Hematopoietic multipotent progenitor cell treated with erythropoietin and hydrocortisone succinate and interleukin-3 and kit ligand, for 8 days (in vitro differentiated cells): ENCODE measurements at regions not wholly inside any gene's neighbourhood (a gene's known extent, or its start where the extent isn't known, plus 50 kb on each side); places are given as distances from the start of the nearest gene placed in this dataset.
"Not testable (repeated sequence)": the region's sequence is repeated elsewhere in the genome, so short reads cannot be mapped to it uniquely, and the experiment has no call there.

Source experiments
- DNase-seq: peaks from one replicate; pipeline ENCODE4 v3.0.0-alpha.2; 2015

DNA sequence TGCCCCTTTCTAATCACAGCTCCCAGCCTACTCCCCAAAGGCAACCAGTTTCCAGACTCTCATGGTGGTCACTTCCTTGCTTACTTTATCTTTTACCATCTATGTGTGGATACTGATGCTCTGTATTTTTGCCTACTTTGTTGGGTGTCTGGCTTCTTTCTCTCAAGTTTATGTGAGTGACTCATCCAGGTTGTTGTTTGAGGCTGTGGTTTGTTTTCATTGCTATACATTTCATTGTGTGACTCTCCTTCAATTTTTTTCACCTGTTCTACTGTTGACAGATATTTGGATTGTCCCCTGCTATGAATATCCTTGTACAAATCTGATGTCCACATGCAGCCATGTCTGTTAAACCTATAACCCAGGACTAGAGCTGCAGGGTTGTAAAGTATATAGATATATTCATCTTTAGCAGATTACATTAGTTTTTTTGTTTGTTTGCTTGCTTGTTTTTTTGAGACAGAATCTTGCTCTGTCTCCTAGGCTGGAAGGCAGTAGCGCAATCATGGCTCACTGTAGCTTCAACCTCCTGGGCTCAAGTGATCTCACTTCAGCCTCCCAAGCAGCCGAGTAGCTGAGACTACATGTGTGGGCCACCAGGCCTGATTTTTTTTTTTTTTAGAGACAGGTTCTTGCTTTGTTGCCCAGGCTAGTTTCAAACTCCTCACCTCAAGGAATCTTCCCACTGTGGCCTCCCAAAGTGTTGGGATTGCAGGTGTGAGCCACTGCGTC lies 72.9 kb upstream of the EEF1E1 start:
- no peak for DNase-seq

DNA sequence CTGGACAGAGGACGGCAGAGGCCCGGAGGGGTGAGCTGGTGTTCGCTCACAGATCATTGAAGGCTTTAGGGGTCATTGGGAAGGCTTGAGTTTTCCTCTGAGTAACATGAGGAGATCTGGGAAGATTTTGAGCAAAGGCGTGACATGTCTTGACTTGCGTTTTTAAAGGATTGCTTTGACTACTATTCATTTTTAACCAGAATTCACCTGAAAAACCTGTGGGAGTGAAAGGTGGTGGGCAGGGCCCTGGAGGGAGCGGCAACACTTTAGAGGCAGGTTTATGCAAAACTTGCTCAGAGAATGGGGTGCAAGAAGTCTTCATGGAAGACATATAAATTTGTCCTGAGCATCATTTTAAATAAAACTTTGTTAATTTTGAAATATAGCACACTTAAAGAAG lies 72.2 kb upstream of the EEF1E1 start:
- DNase-seq, result no peak

GRCh38 chr6:8172530-8172929 lies 70.2 kb upstream of the EEF1E1 start:
- DNase-seq, result no peak

- DNase-seq, result no peak
Observed at GRCh38 chr6:8170754-8171153, 68.4 kb upstream of the EEF1E1 start.

GRCh38 chr6:8170245-8170644 lies 67.9 kb upstream of the EEF1E1 start:
- no peak for DNase-seq

DNA sequence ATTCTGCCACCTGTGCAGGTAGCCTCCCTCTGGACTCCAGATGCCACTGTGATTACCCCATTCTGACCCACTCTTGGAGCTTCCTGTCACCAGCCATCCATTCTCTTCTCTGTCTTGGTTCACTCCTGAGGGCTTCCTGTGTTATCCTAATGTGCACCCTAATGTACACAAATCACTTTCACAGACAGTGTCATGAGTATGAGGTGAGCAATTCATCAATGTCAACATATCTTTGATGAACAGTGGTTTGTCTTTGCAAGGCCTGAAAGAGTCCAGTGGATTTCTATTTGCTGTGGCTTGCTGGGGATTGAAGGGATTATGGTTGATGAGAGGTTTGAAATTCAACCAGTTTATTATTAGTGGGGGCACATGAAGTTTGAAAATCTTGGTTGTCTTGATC lies 63.8 kb upstream of the EEF1E1 start:
- no peak for DNase-seq

DNA sequence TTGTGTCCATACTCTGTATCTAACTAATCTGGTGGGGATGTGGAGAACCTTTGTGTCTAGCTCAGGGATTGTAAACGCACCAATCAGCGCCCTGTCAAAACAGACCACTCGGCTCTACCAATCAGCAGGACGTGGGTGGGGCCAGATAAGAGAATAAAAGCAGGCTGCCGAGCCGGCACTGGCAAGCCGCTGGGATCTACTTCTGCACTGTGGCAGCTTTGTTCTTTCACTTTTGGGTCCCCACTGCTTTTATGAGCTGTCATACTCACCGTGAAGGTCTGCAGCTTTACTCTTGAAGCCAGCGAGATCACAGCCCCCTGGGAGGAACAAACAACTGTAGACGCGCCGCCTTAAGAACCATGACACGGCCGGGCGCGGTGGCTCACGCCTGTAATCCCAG lies 62.7 kb upstream of the EEF1E1 start:
- not testable (repeated sequence) for DNase-seq

GRCh38 chr6:8164281-8164680 lies 61.9 kb upstream of the EEF1E1 start:
- DNase-seq, result not testable (repeated sequence)

GRCh38 chr6:8159966-8160365 lies 57.6 kb upstream of the EEF1E1 start:
- DNase-seq, result no peak

DNA sequence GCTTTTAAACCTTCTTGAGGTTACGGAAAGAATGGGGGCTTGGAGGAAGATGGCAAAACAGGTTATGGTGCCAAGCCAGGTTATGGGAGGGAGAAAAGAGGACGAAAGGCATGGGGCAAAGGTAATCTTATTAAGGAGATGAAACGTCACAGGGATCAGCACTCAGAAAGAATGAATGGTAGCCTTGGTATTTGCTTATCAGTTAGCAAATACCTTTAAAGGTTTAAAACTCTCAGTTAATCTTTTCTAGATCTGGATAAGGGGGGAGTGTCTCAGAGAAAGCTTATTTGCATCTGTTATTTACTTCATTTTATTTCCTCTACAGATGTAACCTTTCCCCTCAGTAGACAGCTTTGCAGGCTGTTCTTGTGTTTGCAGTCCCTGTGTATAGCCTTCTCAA lies 55.5 kb upstream of the EEF1E1 start:
- no peak for DNase-seq

- DNase-seq, result no peak
Observed at GRCh38 chr6:8155259-8156012, 53.1 kb upstream of the EEF1E1 start.
